ENCODE measurements at regions not wholly inside any gene's neighbourhood (a gene's known extent, or its start where the extent isn't known, plus 50 kb on each side); places are given as distances from the start of the nearest gene placed in this dataset.

GRCh38 chr6:138593124-138593877 is 94.0 kb upstream of the NHSL1 start (continued):
- TF ChIP-seq IKZF5 (CRISPR knock-in tag; IDR thresholded peaks at IDR 0.05) (peak; percentile 74; the same call in 1 of the 2 replicates), KLF6 (CRISPR knock-in tag; IDR thresholded peaks at IDR 0.05) (no peak), PLSCR1 (CRISPR knock-in tag; IDR thresholded peaks at IDR 0.05; ENCODE audit: borderline replicate concordance) (no peak), REPIN1 (CRISPR knock-in tag; IDR thresholded peaks at IDR 0.05; ENCODE audit: borderline replicate concordance, low read depth) (no peak), THAP7 (CRISPR knock-in tag; IDR thresholded peaks at IDR 0.05) (no peak), ETV5 (CRISPR knock-in tag; IDR thresholded peaks at IDR 0.05; ENCODE audit: borderline replicate concordance) (peak; percentile 95)
- TF ChIP-seq, protein P1, sequence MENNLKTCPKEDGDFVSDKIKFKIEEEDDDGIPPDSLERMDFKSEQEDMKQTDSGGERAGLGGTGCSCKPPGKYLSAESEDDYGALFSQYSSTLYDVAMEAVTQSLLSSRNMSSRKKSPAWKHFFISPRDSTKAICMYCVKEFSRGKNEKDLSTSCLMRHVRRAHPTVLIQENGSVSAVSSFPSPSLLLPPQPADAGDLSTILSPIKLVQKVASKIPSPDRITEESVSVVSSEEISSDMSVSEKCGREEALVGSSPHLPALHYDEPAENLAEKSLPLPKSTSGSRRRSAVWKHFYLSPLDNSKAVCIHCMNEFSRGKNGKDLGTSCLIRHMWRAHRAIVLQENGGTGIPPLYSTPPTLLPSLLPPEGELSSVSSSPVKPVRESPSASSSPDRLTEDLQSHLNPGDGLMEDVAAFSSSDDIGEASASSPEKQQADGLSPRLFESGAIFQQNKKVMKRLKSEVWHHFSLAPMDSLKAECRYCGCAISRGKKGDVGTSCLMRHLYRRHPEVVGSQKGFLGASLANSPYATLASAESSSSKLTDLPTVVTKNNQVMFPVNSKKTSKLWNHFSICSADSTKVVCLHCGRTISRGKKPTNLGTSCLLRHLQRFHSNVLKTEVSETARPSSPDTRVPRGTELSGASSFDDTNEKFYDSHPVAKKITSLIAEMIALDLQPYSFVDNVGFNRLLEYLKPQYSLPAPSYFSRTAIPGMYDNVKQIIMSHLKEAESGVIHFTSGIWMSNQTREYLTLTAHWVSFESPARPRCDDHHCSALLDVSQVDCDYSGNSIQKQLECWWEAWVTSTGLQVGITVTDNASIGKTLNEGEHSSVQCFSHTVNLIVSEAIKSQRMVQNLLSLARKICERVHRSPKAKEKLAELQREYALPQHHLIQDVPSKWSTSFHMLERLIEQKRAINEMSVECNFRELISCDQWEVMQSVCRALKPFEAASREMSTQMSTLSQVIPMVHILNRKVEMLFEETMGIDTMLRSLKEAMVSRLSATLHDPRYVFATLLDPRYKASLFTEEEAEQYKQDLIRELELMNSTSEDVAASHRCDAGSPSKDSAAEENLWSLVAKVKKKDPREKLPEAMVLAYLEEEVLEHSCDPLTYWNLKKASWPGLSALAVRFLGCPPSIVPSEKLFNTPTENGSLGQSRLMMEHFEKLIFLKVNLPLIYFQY (CRISPR knock-in tag; IDR thresholded peaks at IDR 0.05; ENCODE audit: borderline replicate concordance) = no peak
- TF ChIP-seq, protein P2, sequence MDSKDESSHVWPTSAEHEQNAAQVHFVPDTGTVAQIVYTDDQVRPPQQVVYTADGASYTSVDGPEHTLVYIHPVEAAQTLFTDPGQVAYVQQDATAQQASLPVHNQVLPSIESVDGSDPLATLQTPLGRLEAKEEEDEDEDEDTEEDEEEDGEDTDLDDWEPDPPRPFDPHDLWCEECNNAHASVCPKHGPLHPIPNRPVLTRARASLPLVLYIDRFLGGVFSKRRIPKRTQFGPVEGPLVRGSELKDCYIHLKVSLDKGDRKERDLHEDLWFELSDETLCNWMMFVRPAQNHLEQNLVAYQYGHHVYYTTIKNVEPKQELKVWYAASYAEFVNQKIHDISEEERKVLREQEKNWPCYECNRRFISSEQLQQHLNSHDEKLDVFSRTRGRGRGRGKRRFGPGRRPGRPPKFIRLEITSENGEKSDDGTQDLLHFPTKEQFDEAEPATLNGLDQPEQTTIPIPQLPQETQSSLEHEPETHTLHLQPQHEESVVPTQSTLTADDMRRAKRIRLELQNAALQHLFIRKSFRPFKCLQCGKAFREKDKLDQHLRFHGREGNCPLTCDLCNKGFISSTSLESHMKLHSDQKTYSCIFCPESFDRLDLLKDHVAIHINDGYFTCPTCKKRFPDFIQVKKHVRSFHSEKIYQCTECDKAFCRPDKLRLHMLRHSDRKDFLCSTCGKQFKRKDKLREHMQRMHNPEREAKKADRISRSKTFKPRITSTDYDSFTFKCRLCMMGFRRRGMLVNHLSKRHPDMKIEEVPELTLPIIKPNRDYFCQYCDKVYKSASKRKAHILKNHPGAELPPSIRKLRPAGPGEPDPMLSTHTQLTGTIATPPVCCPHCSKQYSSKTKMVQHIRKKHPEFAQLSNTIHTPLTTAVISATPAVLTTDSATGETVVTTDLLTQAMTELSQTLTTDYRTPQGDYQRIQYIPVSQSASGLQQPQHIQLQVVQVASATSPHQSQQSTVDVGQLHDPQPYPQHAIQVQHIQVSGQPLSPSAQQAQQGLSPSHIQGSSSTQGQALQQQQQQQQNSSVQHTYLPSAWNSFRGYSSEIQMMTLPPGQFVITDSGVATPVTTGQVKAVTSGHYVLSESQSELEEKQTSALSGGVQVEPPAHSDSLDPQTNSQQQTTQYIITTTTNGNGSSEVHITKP (CRISPR knock-in tag; IDR thresholded peaks at IDR 0.05; ENCODE audit: low read depth) = no peak
- TF ChIP-seq, protein P3, sequence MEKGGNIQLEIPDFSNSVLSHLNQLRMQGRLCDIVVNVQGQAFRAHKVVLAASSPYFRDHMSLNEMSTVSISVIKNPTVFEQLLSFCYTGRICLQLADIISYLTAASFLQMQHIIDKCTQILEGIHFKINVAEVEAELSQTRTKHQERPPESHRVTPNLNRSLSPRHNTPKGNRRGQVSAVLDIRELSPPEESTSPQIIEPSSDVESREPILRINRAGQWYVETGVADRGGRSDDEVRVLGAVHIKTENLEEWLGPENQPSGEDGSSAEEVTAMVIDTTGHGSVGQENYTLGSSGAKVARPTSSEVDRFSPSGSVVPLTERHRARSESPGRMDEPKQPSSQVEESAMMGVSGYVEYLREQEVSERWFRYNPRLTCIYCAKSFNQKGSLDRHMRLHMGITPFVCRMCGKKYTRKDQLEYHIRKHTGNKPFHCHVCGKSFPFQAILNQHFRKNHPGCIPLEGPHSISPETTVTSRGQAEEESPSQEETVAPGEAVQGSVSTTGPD (CRISPR knock-in tag; IDR thresholded peaks at IDR 0.05) = no peak
